GM12872 (cell line): ENCODE measurements at regions not wholly inside any gene's neighbourhood (a gene's known extent, or its start where the extent isn't known, plus 50 kb on each side); places are given as distances from the start of the nearest gene placed in this dataset.

Source experiments
- TF ChIP-seq, protein P1 (sequence below): IDR thresholded peaks from 3 replicates; pipeline ENCODE4 v1.5.1; 2011; ENCODE audit warnings: low read depth, mild to moderate bottlenecking, low read length, moderate library complexity; ENCODE audit not compliant: insufficient read depth

DNA sequence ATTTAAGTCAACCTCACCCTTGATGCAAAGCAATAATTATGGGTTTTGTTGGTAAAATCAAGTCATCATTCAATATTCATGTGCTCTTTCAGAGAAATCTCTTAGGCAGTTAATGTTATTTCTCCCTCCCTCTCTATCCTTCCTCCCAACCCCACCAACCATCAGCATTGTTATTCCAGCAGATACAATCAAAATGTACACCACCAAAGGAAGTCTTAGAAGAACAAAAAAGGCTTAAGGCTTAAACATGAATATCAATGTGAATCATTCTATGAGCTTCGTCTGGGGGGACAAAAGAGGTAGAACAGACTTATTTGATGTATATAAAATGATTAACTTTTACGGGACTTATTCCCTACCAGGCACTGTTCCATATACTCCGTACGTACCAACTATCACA lies 404.4 kb downstream of the ARHGEF28 start:
- TF ChIP-seq, protein P1, sequence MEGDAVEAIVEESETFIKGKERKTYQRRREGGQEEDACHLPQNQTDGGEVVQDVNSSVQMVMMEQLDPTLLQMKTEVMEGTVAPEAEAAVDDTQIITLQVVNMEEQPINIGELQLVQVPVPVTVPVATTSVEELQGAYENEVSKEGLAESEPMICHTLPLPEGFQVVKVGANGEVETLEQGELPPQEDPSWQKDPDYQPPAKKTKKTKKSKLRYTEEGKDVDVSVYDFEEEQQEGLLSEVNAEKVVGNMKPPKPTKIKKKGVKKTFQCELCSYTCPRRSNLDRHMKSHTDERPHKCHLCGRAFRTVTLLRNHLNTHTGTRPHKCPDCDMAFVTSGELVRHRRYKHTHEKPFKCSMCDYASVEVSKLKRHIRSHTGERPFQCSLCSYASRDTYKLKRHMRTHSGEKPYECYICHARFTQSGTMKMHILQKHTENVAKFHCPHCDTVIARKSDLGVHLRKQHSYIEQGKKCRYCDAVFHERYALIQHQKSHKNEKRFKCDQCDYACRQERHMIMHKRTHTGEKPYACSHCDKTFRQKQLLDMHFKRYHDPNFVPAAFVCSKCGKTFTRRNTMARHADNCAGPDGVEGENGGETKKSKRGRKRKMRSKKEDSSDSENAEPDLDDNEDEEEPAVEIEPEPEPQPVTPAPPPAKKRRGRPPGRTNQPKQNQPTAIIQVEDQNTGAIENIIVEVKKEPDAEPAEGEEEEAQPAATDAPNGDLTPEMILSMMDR = no peak

DNA sequence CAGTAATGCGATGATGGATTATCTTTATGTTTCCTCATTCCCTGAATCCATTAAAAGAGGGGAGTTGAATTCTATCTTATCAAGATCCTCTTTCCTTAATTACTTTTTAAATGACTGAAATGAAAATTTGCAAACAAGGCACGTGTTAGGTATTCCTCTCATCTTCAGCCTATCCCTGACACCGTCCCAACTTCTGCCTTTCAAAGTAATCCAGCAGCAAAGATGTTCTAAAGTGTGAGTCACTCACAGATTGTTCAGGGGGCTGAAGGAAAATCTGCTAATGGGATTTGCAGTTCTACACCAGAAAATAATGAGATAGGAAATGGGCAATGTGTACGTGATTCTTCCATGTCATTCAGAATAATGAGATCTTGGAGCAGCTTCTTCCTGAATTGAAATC lies 403.0 kb downstream of the ARHGEF28 start:
- TF ChIP-seq, protein P1 = no peak

DNA sequence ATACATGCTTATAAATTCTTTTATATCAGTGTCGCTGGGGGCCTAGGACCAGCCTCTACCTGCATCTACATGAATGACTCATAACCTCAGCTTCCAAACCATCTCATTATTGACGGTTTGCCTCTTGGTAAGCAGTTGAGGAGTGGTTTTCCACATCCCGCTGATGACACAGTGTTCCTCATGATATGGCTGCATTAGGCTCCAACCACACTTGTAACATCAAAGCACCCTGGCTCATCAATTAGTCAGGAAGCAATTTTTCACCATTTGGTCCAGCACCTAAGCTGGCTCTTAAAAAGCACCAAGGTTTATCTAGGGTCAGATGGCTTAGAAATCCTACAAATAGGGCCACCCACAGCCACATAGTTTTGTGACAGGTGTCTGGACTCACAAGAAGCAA lies 402.4 kb downstream of the ARHGEF28 start:
- TF ChIP-seq, protein P1 = no peak

DNA sequence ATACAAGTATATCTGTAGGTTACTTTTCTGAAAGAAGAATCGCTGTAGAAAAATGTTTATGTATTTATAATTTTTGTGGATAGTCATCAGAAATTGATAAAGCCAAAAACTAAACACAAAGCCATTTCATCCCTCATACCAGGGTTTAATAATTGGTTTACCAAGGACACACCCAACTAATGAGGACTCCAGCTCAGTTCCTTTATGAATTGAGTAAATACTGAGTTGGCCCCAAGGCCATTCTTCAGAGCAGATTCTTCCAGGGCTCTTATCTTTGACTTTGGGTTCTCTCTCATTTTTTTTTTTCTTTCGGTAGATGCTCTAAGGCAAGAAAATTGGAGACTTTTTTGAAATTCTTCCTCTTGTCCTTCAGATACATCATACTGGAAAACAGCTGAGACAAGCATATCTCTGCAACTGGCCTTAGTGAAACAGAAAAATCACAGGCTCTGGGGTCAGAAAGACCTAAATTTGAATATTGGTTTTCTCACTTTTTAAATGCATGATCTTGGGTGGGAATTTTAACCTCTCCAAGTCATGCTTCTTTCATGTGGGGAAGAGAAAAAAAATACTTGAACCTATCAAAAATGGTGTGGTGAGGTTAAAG lies 401.8 kb downstream of the ARHGEF28 start:
- TF ChIP-seq, protein P1 = no peak

DNA sequence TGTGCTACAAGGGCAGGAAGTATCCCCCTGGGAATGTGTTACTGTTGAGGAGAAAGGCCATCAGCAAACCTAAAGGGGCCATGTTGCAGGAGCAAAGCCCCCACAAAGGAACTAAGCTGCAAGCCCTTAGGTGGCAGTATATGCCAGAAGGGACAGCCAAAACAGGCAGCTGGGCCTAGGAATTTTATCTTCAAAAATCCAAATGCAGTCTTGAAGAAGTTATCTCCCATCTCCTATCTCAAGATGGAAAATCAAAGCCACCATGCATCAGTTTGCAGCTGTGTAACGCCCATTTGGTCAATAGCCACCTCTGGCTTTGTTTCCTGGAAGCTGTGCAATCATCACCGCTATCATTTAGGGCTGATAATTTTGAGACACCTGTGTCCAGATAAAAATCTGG lies 400.3 kb downstream of the ARHGEF28 start:
- TF ChIP-seq, protein P1 = no peak

DNA sequence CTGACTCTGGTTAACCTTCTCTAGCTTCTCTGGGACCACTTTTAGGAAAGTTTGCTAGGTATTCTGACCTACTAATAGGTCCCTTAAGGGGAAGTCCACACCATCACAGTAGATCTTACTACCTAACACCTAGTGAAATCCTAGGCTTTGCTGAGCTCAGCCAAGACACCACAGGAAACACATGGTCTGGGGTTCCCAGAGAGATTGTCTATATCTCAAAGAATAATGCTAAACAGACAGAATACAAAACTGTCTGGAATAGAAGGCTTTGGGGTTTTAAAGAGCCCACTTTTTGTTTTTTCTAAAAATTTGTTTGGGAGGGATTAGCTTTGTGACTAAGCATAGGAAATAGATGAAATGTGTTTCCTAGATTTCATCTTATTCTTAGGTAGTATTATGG lies 395.1 kb downstream of the ARHGEF28 start:
- TF ChIP-seq, protein P1 = no peak

DNA sequence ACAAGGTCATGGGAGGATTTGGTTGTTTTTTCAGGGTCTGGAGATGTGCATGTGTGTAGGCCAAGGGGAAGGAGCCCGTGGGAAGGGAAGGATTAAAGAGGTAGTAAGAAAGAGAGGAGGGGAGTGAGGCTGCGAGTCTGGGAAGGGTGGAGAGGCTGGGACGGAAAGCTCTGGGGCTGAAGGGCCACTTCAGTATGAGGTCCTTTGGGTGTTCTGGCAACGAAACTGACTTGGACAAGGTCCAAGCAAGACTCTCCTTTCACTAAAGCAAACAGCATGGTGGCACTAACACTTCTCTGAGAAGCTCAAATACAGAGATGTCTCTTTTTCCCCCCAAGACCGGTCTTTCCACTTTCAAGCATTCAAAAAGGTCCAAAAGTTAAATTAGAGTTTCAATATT lies 394.5 kb downstream of the ARHGEF28 start:
- TF ChIP-seq, protein P1 = no peak
